Tibial nerve (tissue), 4 donors: ENCODE measurements at regions not wholly inside any gene's neighbourhood (a gene's known extent, or its start where the extent isn't known, plus 50 kb on each side); places are given as distances from the start of the nearest gene placed in this dataset.

Experiments
- EP300 ChIP-seq, 2 donors: sonication (generic); formaldehyde crosslinking; IDR thresholded peaks; one replicate each; pipeline ENCODE4 v1.6.1; 2017; ENCODE audit warnings: antibody characterized with exemption in 2 of 2, mild to moderate bottlenecking in 1 of 2
- POLR2A ChIP-seq, 2 donors: fragments of 450-650 bp; IDR thresholded peaks; one replicate each; pipeline ENCODE4 v1.6.1; 2017; ENCODE audit warnings: antibody characterized with exemption in 2 of 2, mild to moderate bottlenecking in 2 of 2, moderate library complexity in 2 of 2
- TF ChIP-seq, protein P1 (sequence below), 5 experiments: fragments of 200-600 bp in 3 of 5; fragments of 450-650 bp in 2 of 5; sonication (generic) in 3 of 5; IDR thresholded peaks; one replicate each; pipeline ENCODE4 v1.5.1; 2016 to 2019; ENCODE audit warnings: antibody characterized with exemption in 5 of 5, mild to moderate bottlenecking in 3 of 5, moderate library complexity in 2 of 5

DNA sequence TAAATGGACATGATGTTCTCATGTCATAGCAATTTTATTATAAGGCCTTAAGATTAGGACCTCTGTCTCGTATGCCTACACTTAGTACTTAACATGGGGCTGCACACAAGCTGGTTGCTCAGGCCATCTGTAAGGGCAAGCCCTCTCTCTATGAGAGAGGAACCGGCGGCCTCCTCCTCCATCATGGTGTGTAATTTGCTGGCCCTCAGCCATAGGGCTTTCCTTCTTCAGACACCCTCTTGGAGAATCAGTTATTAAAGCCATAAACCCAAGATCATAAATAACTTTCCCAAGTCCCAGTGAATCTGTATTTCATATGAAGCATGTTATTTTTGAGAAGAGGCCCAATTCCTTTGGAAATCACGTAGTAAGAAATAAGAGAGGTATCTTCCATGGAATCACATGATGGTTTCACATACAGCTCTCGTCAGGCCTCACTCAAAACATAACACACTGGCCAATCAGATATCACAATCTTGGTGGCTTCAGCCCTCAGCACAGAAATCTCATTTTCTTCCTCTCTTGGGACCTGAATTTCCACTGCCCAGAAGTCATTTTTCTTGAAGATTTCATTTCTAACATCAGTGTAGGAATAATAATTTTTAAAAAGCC is 92.6 kb downstream of the RDH14 start:
- TF ChIP-seq, protein P1, sequence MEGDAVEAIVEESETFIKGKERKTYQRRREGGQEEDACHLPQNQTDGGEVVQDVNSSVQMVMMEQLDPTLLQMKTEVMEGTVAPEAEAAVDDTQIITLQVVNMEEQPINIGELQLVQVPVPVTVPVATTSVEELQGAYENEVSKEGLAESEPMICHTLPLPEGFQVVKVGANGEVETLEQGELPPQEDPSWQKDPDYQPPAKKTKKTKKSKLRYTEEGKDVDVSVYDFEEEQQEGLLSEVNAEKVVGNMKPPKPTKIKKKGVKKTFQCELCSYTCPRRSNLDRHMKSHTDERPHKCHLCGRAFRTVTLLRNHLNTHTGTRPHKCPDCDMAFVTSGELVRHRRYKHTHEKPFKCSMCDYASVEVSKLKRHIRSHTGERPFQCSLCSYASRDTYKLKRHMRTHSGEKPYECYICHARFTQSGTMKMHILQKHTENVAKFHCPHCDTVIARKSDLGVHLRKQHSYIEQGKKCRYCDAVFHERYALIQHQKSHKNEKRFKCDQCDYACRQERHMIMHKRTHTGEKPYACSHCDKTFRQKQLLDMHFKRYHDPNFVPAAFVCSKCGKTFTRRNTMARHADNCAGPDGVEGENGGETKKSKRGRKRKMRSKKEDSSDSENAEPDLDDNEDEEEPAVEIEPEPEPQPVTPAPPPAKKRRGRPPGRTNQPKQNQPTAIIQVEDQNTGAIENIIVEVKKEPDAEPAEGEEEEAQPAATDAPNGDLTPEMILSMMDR (IDR thresholded peaks at IDR 0.05) = no peak
- TF ChIP-seq POLR2A (IDR thresholded peaks at IDR 0.05) (no peak), EP300 (IDR thresholded peaks at IDR 0.05) (no peak)
